BLaER1 treated with 17β-estradiol and CSF1 and Interleukin-3, amounts not matched to agents 10 nM and 100 nM (cell line): ENCODE measurements at regions not wholly inside any gene's neighbourhood (a gene's known extent, or its start where the extent isn't known, plus 50 kb on each side); places are given as distances from the start of the nearest gene placed in this dataset.
"Not testable (repeated sequence)": the region's sequence is repeated elsewhere in the genome, so short reads cannot be mapped to it uniquely, and the experiment has no call there.

Experiments used
- H3K27ac ChIP-seq, 11 experiments: shearing (Covaris generic); formaldehyde crosslinking; 2 replicates each; pipeline ENCODE4 v1.8.1; 2022
- H3K27me3 ChIP-seq, 11 experiments: shearing (Covaris generic); formaldehyde crosslinking; 2 replicates each; pipeline ENCODE4 v1.8.1; 2022
- H3K36me3 ChIP-seq, 11 experiments: shearing (Covaris generic); formaldehyde crosslinking; 2 replicates each; pipeline ENCODE4 v1.8.1; 2022
- H3K4me1 ChIP-seq, 10 experiments: shearing (Covaris generic); formaldehyde crosslinking; 2 replicates each; pipeline ENCODE4 v1.8.1; 2022
- H3K4me2 ChIP-seq, 11 experiments: shearing (Covaris generic); formaldehyde crosslinking; 2 replicates each; pipeline ENCODE4 v1.8.1; 2022
- H3K4me3 ChIP-seq, 10 experiments: shearing (Covaris generic); formaldehyde crosslinking; 2 replicates each; pipeline ENCODE4 v1.8.1; 2022
- H3K9ac ChIP-seq, 11 experiments: shearing (Covaris generic); formaldehyde crosslinking; 2 replicates each; pipeline ENCODE4 v1.8.1; 2022
- H3K9me3 ChIP-seq, 11 experiments: shearing (Covaris generic); formaldehyde crosslinking; replicated peaks in 1 of 11; 2 replicates each; pipeline ENCODE4 v1.8.1; 2022
- H4K20me1 ChIP-seq, 11 experiments: shearing (Covaris generic); formaldehyde crosslinking; 2 replicates each; pipeline ENCODE4 v1.8.1; 2022

- not testable (repeated sequence) for H3K36me3 ChIP-seq, H3K9me3 ChIP-seq, H3K4me2 ChIP-seq, H3K27ac ChIP-seq, H3K9ac ChIP-seq, H4K20me1 ChIP-seq, H3K27me3 ChIP-seq, H3K4me1 ChIP-seq, H3K4me3 ChIP-seq
Measured at GRCh38 chr12:31162896-31163560, 89.4 kb downstream of the DDX11 start.

GRCh38 chr12:31174293-31174692 is 100.6 kb downstream of the DDX11 start:
- not testable (repeated sequence) for H3K9me3 ChIP-seq, H3K4me3 ChIP-seq, H3K4me1 ChIP-seq, H3K9ac ChIP-seq, H3K36me3 ChIP-seq, H3K27ac ChIP-seq, H3K27me3 ChIP-seq, H4K20me1 ChIP-seq, H3K4me2 ChIP-seq

- H3K9ac ChIP-seq, H3K27me3 ChIP-seq, H3K27ac ChIP-seq, H3K36me3 ChIP-seq, H3K4me3 ChIP-seq, H3K4me2 ChIP-seq, H4K20me1 ChIP-seq, H3K9me3 ChIP-seq: not testable (repeated sequence)
- H3K4me1 ChIP-seq = peaks cover 8 to 16% (median 14%) of the 10 kb centered on the region in 10 experiments; a peak in 19 of 20 replicates
Measured at GRCh38 chr12:31177514-31177913, 103.9 kb downstream of the DDX11 start.

GRCh38 chr12:31178875-31179274 is 105.2 kb downstream of the DDX11 start:
- not testable (repeated sequence) for H3K27ac ChIP-seq, H3K36me3 ChIP-seq, H3K9ac ChIP-seq, H3K27me3 ChIP-seq, H3K9me3 ChIP-seq, H3K4me3 ChIP-seq, H4K20me1 ChIP-seq
- H3K4me1 ChIP-seq = peaks cover 8 to 16% (median 14%) of the 10 kb centered on the region in 10 experiments; a peak in 19 of 20 replicates
- H3K4me2 ChIP-seq = peak overlapping the region in 10 of 11 experiments; percentile 27 to 68 (median 38); a peak in 12 of 22 replicates

GRCh38 chr12:31179627-31180237 is 106.1 kb downstream of the DDX11 start:
- not testable (repeated sequence) for H3K9ac ChIP-seq, H3K9me3 ChIP-seq, H3K27ac ChIP-seq, H3K27me3 ChIP-seq, H4K20me1 ChIP-seq, H3K4me3 ChIP-seq, H3K36me3 ChIP-seq
- H3K4me1 ChIP-seq = peaks cover 8 to 16% (median 14%) of the 10 kb centered on the region in 10 experiments; a peak in 19 of 20 replicates
- H3K4me2 ChIP-seq = peak overlapping the region in 10 of 11 experiments; percentile 14 to 68 (median 36); a peak in 14 of 22 replicates

- H3K36me3 ChIP-seq, H3K9me3 ChIP-seq, H3K27ac ChIP-seq, H3K4me3 ChIP-seq, H3K9ac ChIP-seq, H3K4me2 ChIP-seq, H4K20me1 ChIP-seq, H3K27me3 ChIP-seq: not testable (repeated sequence)
- H3K4me1 ChIP-seq = peaks cover 8 to 16% (median 14%) of the 10 kb centered on the region in 10 experiments; a peak in 19 of 20 replicates
Measured at GRCh38 chr12:31182571-31182970, 108.9 kb downstream of the DDX11 start.

- H3K9me3 ChIP-seq, H3K4me3 ChIP-seq, H3K9ac ChIP-seq, H3K36me3 ChIP-seq, H3K27me3 ChIP-seq, H3K4me2 ChIP-seq, H3K27ac ChIP-seq, H4K20me1 ChIP-seq: not testable (repeated sequence)
- peaks cover 8 to 16% (median 14%) of the 10 kb centered on the region in 10 experiments; a peak in 19 of 20 replicates for H3K4me1 ChIP-seq
Measured at GRCh38 chr12:31183107-31183506, 109.4 kb downstream of the DDX11 start.

GRCh38 chr12:31183899-31184298 is 110.2 kb downstream of the DDX11 start:
- not testable (repeated sequence) for H3K27ac ChIP-seq, H3K36me3 ChIP-seq, H4K20me1 ChIP-seq, H3K4me2 ChIP-seq, H3K27me3 ChIP-seq, H3K9me3 ChIP-seq, H3K9ac ChIP-seq, H3K4me3 ChIP-seq
- H3K4me1 ChIP-seq = peaks cover 8 to 12% (median 12%) of the 10 kb centered on the region in 10 experiments; a peak in 19 of 20 replicates

GRCh38 chr12:31184667-31185066 is 111.0 kb downstream of the DDX11 start:
- H3K27me3 ChIP-seq, H3K9ac ChIP-seq, H4K20me1 ChIP-seq, H3K36me3 ChIP-seq, H3K4me1 ChIP-seq, H3K9me3 ChIP-seq, H3K27ac ChIP-seq, H3K4me3 ChIP-seq, H3K4me2 ChIP-seq: not testable (repeated sequence)

GRCh38 chr12:31192689-31193088 is 119.0 kb downstream of the DDX11 start:
- not testable (repeated sequence) for H3K27me3 ChIP-seq, H3K36me3 ChIP-seq, H4K20me1 ChIP-seq, H3K4me3 ChIP-seq, H3K9me3 ChIP-seq, H3K4me2 ChIP-seq, H3K9ac ChIP-seq, H3K27ac ChIP-seq, H3K4me1 ChIP-seq

- not testable (repeated sequence) for H3K27me3 ChIP-seq, H3K9ac ChIP-seq, H3K4me1 ChIP-seq, H3K27ac ChIP-seq, H3K4me3 ChIP-seq, H4K20me1 ChIP-seq, H3K9me3 ChIP-seq, H3K4me2 ChIP-seq, H3K36me3 ChIP-seq
Measured at GRCh38 chr12:31195620-31196019, 122.0 kb downstream of the DDX11 start.

GRCh38 chr12:31199476-31199875 is 125.8 kb downstream of the DDX11 start:
- H3K9ac ChIP-seq, H3K4me3 ChIP-seq, H4K20me1 ChIP-seq, H3K27me3 ChIP-seq, H3K4me2 ChIP-seq, H3K9me3 ChIP-seq, H3K27ac ChIP-seq, H3K36me3 ChIP-seq: not testable (repeated sequence)
- peaks cover 0 to 36% (median 0%) of the 10 kb centered on the region in 10 experiments; a peak in 6 of 20 replicates for H3K4me1 ChIP-seq
